MM.1S (cell line): ENCODE measurements at regions not wholly inside any gene's neighbourhood (a gene's known extent, or its start where the extent isn't known, plus 50 kb on each side); places are given as distances from the start of the nearest gene placed in this dataset.

Experiments used
- CTCF ChIP-seq: fragments of 300-600 bp; sonication (generic); IDR thresholded peaks from 2 replicates; pipeline ENCODE4 v1.5.1; 2016; ENCODE audit warnings: antibody characterized with exemption, low read length, mixed read lengths
- EZH2 ChIP-seq: fragments of 300-600 bp; sonication (generic); optimal IDR thresholded peaks from 2 replicates; pipeline ENCODE3; 2017; ENCODE audit warnings: low read depth, mild to moderate bottlenecking, antibody characterized with exemption, low read length, mixed read lengths
- EZH2phosphoT487 ChIP-seq: fragments of 300-600 bp; sonication (generic); IDR thresholded peaks from 2 replicates; pipeline ENCODE4 v1.6.1; 2018; ENCODE audit warnings: antibody characterized with exemption, low read length

- TF ChIP-seq CTCF (no peak), EZH2phosphoT487 (no peak), EZH2 (no peak)
Observed at GRCh38 chr1:177891809-177892208, 78.0 kb downstream of the SEC16B start.
